Stomach (tissue), 4 donors: ENCODE measurements at regions not wholly inside any gene's neighbourhood (a gene's known extent, or its start where the extent isn't known, plus 50 kb on each side); places are given as distances from the start of the nearest gene placed in this dataset.

Experiments
- EP300 ChIP-seq: sonication (generic); formaldehyde crosslinking; IDR thresholded peaks from one replicate; pipeline ENCODE4 v1.6.1; 2017; ENCODE audit warnings: antibody characterized with exemption
- POLR2A ChIP-seq, 4 donors: fragments of 450-650 bp; IDR thresholded peaks; one replicate each; pipeline ENCODE4 v1.6.1; 2016; ENCODE audit warnings: antibody characterized with exemption in 4 of 4, control low read depth in 2 of 4, mild to moderate bottlenecking in 1 of 4, moderate library complexity in 1 of 4
- POLR2AphosphoS5 ChIP-seq, 3 donors: sonication (generic); formaldehyde crosslinking; IDR thresholded peaks; one replicate each; pipeline ENCODE4 v1.6.1; 2016; ENCODE audit warnings: antibody characterized with exemption in 3 of 3
- TF ChIP-seq, protein P1 (sequence below), 7 experiments: fragments of 450-650 bp in 4 of 7; fragments of 200-600 bp in 3 of 7; sonication (generic) in 3 of 7; IDR thresholded peaks; one replicate each; pipeline ENCODE4 v1.5.1; 2016 to 2019; ENCODE audit warnings: antibody characterized with exemption in 7 of 7, control low read depth in 2 of 7, mild to moderate bottlenecking in 1 of 7

GRCh38 chr11:120034176-120034875 is 103.6 kb downstream of the TRIM29 start:
- TF ChIP-seq, protein P1, sequence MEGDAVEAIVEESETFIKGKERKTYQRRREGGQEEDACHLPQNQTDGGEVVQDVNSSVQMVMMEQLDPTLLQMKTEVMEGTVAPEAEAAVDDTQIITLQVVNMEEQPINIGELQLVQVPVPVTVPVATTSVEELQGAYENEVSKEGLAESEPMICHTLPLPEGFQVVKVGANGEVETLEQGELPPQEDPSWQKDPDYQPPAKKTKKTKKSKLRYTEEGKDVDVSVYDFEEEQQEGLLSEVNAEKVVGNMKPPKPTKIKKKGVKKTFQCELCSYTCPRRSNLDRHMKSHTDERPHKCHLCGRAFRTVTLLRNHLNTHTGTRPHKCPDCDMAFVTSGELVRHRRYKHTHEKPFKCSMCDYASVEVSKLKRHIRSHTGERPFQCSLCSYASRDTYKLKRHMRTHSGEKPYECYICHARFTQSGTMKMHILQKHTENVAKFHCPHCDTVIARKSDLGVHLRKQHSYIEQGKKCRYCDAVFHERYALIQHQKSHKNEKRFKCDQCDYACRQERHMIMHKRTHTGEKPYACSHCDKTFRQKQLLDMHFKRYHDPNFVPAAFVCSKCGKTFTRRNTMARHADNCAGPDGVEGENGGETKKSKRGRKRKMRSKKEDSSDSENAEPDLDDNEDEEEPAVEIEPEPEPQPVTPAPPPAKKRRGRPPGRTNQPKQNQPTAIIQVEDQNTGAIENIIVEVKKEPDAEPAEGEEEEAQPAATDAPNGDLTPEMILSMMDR (IDR thresholded peaks at IDR 0.05) = no peak
- TF ChIP-seq EP300 = no peak
- TF ChIP-seq POLR2A (IDR thresholded peaks at IDR 0.05) = no peak
- TF ChIP-seq POLR2AphosphoS5 (IDR thresholded peaks at IDR 0.05) = no peak
